GM21515 (cell line): ENCODE measurements at regions not wholly inside any gene's neighbourhood (a gene's known extent, or its start where the extent isn't known, plus 50 kb on each side); places are given as distances from the start of the nearest gene placed in this dataset.

Experiments used
- ATAC-seq: cut with Tn5 transposase; IDR thresholded peaks from one replicate; pipeline ENCODE4 v1.9.1; 2021; ENCODE audit not compliant: unreplicated experiment

GRCh38 chr4:177105536-177105935 lies 204.1 kb upstream of the NEIL3 start:
- no peak for ATAC-seq

- ATAC-seq = no peak
These were observed 202.3 kb upstream of the NEIL3 start for GRCh38 chr4:177107288-177107921.

DNA sequence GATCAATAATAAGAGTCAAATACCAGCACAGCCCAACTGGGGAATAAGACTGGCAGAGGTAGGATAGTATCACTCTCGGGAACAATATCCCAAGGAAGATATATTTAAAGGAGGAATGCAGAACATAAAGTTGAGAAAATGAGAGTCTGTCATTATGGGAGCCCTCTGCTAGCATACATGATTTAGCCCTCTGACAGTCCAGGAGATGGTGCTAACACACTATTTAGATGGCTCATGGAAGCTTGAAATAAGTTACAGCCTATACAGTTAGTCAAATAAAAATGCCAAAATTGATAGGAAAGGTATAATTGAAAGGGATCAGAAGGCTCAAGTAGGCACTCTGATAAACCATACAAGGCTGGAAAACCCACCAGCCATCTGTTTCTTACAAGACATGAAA lies 201.0 kb upstream of the NEIL3 start:
- no peak for ATAC-seq

DNA sequence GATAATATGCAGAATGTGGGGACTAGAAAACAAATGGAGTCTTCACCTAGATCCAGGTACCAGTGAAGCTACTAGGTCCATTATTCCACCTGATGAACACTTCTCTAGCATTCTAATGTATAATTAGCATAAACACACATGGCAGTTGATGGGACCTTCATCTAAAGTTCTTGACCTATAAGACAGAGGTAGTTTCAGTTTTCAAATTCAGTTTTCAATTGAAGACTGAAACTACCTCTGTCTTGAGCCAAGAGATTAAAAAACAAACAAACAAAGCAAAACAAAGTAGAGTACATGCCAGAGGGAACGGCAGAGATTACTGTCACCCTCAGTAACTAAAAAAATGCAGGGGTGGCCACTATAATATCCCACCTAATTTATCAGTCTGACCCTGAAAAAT lies 199.9 kb upstream of the NEIL3 start:
- ATAC-seq = no peak

DNA sequence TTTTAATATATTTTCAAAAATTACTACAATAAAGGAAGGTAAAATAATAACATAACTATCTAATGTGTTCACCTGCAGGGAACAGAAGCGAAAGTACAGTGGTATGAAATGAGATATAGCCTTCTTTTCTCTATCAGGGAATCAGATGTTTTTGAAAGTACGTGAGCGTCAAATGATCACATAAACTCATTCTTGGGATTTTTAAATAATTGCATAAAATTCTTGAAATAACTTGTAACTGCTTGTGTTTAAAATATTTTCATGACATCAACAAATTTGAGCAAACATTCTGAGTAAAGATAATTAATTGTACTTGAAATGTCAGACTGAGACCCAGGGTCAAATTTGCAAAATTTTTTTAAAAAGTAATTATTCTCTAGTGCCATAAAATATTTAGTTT lies 193.5 kb upstream of the NEIL3 start:
- no peak for ATAC-seq

- ATAC-seq = no peak
These were observed 192.4 kb upstream of the NEIL3 start for GRCh38 chr4:177117256-177117655.

DNA sequence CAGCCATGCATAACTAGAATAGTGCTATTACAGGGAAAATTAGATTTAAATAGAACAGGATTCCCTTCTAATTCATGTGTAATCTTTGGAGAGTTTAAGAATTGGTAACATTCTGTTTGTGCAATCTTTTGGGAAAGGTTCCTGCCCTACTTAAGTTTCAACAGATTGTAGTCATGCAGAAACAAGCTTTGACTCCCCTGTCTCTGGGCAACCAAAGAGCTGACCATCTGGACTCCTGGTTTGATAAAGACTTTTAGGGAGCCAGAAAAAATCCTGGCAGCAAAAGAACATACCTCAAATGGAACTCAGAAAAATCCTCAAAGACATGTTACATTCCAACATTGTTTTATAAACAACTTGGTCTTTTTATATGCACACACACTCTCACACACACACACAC lies 191.1 kb upstream of the NEIL3 start:
- no peak for ATAC-seq

DNA sequence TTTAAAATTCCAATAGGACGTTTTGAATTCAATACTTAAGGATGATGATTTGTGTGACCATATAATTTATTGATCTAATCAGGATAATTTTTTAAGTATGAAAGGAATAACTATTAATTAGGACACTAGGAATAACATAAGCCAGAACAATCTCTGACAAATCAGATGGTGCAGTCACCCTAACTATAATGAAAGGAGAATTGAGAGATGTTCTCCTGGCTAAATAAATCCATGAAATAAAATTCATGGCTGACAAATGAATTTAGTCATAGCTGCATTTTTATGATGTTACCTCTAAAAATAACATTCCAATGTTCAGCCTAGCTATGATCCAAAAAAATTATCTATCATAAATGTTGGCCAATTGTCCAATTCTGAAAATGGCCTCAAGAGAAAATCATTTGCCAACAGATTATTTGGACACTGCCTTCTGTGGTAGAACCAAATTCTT lies 190.6 kb upstream of the NEIL3 start:
- ATAC-seq = no peak

DNA sequence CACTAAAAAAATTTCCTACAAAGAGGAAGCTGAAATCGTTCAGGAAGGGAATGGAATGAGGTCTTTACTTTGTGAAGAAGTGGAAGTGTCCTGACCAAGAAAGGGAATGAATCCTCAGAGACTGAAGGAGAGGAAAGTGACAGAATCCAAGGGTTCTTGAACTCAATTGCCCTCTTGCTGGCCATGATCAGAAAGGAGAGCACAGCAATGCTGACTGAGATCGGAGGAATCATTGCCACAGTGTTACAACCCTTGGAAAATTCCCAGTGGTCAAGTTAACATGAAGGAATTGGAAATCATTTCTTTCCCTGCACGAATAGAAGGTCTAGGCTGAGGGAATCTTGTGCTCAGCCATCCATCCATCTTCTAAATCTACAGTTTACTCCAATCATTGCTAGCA lies 190.0 kb upstream of the NEIL3 start:
- ATAC-seq = no peak

- ATAC-seq = no peak
These were observed 185.9 kb upstream of the NEIL3 start for GRCh38 chr4:177123811-177124210.

GRCh38 chr4:177124349-177125064 lies 185.2 kb upstream of the NEIL3 start:
- no peak for ATAC-seq

DNA sequence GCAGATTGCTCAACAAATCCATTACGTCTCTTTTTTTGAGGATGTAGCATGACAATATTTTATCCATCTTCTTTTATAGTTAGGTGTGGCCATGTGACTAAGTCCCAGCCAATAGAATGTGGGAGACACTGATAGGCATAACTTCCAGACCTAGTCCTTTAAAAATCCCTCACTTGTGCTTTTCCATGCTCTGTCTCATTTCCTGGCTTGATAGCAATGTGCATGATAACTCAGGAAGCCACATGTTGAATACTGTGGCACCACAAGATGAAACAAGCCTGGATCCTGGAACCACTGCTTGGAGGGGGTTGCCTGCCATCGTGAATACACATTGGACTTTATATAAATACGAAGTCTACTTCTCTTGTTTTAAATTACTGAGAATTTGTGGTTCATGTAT lies 184.0 kb upstream of the NEIL3 start:
- no peak for ATAC-seq

DNA sequence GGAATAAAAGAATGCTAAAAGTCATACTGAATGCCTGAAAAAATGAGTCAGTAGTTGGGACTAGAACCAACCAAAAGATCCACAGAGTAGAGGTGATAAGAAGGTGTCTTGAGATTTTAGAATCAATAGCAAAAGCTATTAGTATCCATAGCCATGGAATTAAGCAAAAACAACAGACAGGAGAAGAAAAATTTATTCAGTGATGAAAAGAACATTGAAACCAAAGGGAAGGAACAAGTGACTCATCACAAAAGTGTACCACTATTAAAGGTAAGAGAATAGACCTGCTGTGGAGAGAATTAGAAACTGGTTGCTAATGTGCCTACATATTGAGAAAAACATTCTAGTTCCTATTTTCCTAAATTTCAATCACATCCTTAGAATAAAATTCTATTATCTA lies 182.0 kb upstream of the NEIL3 start:
- ATAC-seq = no peak

DNA sequence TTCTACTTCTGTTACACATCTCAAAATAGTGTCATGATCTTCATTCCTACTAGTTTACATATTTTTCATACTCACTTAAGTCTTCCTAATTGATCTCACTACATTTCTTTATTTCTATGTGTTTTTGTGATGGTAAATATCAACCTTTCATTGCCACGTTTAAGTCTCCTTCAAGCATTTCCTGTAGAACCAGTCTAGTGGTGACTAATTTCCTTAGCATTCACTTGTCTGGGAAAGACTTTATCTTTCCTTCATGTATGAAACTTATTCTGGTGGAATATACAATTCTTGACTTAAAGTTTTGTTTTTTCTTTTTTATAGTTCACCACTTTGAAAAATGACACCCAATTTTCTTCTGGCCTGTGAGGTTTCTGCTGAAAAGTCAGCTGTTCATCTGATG lies 181.4 kb upstream of the NEIL3 start:
- ATAC-seq = no peak

- no peak for ATAC-seq
These were observed 177.9 kb upstream of the NEIL3 start for GRCh38 chr4:177131736-177132135.

GRCh38 chr4:177147668-177148067 lies 162.0 kb upstream of the NEIL3 start:
- ATAC-seq = no peak

GRCh38 chr4:177155454-177155853 lies 154.2 kb upstream of the NEIL3 start:
- no peak for ATAC-seq

GRCh38 chr4:177159600-177159999 lies 150.1 kb upstream of the NEIL3 start:
- ATAC-seq = no peak

- no peak for ATAC-seq
These were observed 147.9 kb upstream of the NEIL3 start for GRCh38 chr4:177161781-177162180.

GRCh38 chr4:177163532-177163931 lies 146.1 kb upstream of the NEIL3 start:
- ATAC-seq = no peak

- no peak for ATAC-seq
These were observed 138.1 kb upstream of the NEIL3 start for GRCh38 chr4:177171588-177171987.

- no peak for ATAC-seq
These were observed 134.2 kb upstream of the NEIL3 start for GRCh38 chr4:177175473-177175872.

DNA sequence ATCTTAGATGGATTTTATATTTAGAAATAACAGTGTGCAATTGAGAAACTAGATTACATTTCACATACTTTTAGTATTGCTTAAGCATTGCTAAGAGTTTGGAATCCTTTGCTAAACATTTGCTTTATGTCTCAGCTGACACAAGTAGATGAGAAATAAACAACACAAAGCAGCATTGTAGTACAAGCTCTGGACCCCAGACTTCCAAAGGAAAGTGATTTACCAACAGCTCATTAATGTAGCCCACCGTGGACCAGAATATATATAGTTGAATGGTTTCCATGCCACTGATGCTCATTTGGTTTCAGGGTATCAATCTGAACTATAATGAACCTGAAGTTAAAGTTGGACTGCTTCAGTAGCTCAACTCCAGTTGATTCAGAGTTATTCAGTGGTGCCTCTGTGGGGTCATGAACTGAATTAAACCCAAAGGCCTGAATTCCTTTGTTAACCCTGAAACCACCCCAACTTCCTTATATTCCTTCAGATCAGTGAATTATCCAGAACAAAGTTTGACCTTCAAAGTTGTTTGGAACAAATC lies 132.1 kb upstream of the NEIL3 start:
- no peak for ATAC-seq
